Panc1 (cell line): ENCODE measurements at regions not wholly inside any gene's neighbourhood (a gene's known extent, or its start where the extent isn't known, plus 50 kb on each side); places are given as distances from the start of the nearest gene placed in this dataset.

Experiments
- ATAC-seq: fragments of 200-7000 bp; cut with Tn5 transposase; 2 replicates; pipeline ENCODE4 v1.9.1; 2020; ENCODE audit warnings: mild to moderate bottlenecking, moderate library complexity
- BruUV-seq: library from RNA; stranded (reverse); fragments of 400-500 nt; replicated peaks from 2 replicates; lab custom pipeline; 2021; lab: Mats Ljungman, UMichigan
- CTCF ChIA-PET: fragments of 300-600 bp; sonication (Branson Sonifier 250); formaldehyde crosslinking; loops from one replicate; lab custom pipeline; 2022; ENCODE audit warnings: antibody characterized with exemption; lab: Charles Lee
- POLR2A ChIA-PET: fragments of 300-600 bp; sonication (Branson Sonifier 250); formaldehyde crosslinking; loops from one replicate; lab custom pipeline; 2022; ENCODE audit warnings: antibody characterized with exemption; lab: Charles Lee
- DNase-seq: peaks from one replicate; pipeline ENCODE4 v3.0.0-alpha.2; 2010; ENCODE audit warnings: low read depth, low spot score
- H3K27ac ChIP-seq: 2 replicates; pipeline ENCODE4 v1.5.1; 2011; ENCODE audit warnings: mild to moderate bottlenecking, low read length, inconsistent platforms
- H3K27me3 ChIP-seq: fragments of 200-500 bp; sonication (Bioruptor generic); 2 replicates; pipeline ENCODE4 v1.6.0; 2014; ENCODE audit warnings: low read length, inconsistent platforms; ENCODE audit not compliant: control insufficient read depth, insufficient read depth
- H3K36me3 ChIP-seq: fragments of 200-500 bp; sonication (Bioruptor generic); 2 replicates; pipeline ENCODE4 v1.5.1; 2014; ENCODE audit warnings: inconsistent platforms, mild to moderate bottlenecking, low read length, moderate library complexity; ENCODE audit not compliant: control insufficient read depth, insufficient read depth
- H3K4me1 ChIP-seq: 2 replicates; pipeline ENCODE4 v1.5.1; 2011; ENCODE audit warnings: inconsistent platforms, mild to moderate bottlenecking, low read length, moderate library complexity; ENCODE audit not compliant: control insufficient read depth, insufficient read depth
- H3K4me3 ChIP-seq, 2 experiments: 2 replicates each; pipeline ENCODE4 v1.5.1; 2011 to 2012; ENCODE audit warnings: low read depth in 2 of 2, low read length in 2 of 2, mild to moderate bottlenecking in 2 of 2, inconsistent platforms in 1 of 2, moderate library complexity in 1 of 2
- H3K9me3 ChIP-seq: fragments of 200-500 bp; sonication (Bioruptor generic); 2 replicates; pipeline ENCODE4 v1.5.1; 2014; ENCODE audit warnings: low read depth, mild to moderate bottlenecking, inconsistent platforms, low read length, moderate library complexity; ENCODE audit not compliant: control insufficient read depth, insufficient read depth
- POLR2AphosphoS5 ChIP-seq: IDR thresholded peaks from 2 replicates; pipeline ENCODE4 v1.6.1; 2012; ENCODE audit warnings: mild to moderate bottlenecking, low read depth, low read length, moderate library complexity
- REST ChIP-seq, 2 experiments: IDR thresholded peaks; 2 replicates each; pipeline ENCODE4 v1.6.1; 2011 to 2012; ENCODE audit warnings: low read depth in 2 of 2, control low read depth in 1 of 2, low read length in 1 of 2, mild to moderate bottlenecking in 1 of 2, moderate library complexity in 1 of 2; ENCODE audit not compliant: insufficient read depth in 1 of 2
- SIN3A ChIP-seq: IDR thresholded peaks from 2 replicates; pipeline ENCODE4 v1.6.1; 2012; ENCODE audit warnings: low read depth, mild to moderate bottlenecking, low read length, moderate library complexity, borderline replicate concordance; ENCODE audit not compliant: insufficient read depth
- TCF7L2 ChIP-seq: IDR thresholded peaks from 2 replicates; pipeline ENCODE4 v1.6.1; 2011; ENCODE audit warnings: mild to moderate bottlenecking, low read depth, low read length, inconsistent platforms
- in situ Hi-C: cut with HindIII; loops from 2 replicates; pipeline ENCODE4 v1.10.0; 2016; ENCODE audit warnings: low sequenced_read_pairs, low pct_unique_long_range_greater_than_20kb
- intact Hi-C: fragments of 100-400 bp; cut with micrococcal nuclease; formaldehyde crosslinking; loops from one replicate; pipeline ENCODE4 v1.10.0; 2022; ENCODE audit not compliant: unreplicated experiment
- TF ChIP-seq, protein P1 (sequence below): fragments of 450-650 bp; IDR thresholded peaks from 2 replicates; pipeline ENCODE4 v1.5.1; 2017; ENCODE audit warnings: mild to moderate bottlenecking

DNA sequence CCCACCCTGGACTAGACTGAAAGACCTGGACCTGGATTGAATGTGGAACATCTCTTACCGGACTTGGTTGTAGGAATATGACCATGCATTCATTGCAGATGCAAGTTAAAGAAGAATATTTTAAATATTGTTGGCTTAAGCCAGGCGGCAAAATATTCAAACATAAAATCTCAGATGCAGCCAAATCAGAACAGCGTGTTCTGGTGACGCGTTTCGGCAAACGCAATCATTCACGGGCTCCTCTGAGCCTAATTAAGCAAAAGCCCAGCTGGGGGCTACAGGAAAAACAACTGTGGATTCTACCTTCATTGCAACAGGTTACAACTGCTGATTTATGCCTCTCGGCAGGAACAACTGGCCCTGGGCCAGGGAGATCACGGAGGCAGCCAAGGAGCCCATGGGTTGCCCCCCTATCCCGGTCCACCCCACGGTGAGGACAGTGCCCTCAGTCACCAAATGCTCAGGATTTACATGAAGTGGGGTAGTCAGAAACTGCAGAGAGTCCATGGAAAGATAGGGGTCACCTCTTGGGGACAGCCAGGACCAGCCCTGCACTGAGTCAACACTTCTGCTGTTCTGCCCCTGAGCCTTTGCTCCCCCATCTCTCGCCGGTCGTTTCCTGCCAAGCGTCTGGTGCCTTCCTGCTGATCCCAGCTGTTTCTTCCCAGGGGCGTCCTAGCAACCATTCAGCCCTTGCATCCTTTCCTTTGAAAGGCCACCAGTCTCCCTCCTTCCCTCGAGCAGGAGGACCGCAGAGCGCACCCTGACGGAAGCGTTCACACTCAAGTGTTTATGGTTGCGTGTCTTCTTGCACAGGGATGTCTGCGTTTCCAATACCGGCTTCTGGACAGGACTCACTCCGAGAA is 64.4 kb upstream of the SFMBT2 start:
- ChIA-PET POLR2A (interaction anchor here (0.8 kb wide), 1 partner anchor 15 kb away, joined by 15 read pairs; no protein-coding TSS in a partner anchor), CTCF (no interaction called here)
- BruUV-seq = no TSS peak
- intact Hi-C loops = no loop called here
- no peaks in the 10 kb centered on the region for H3K36me3 ChIP-seq
- no peaks in the 10 kb centered on the region for H3K9me3 ChIP-seq
- no peak overlapping the region for H3K4me3 ChIP-seq
- in situ Hi-C loops = no loop called here
- TF ChIP-seq POLR2AphosphoS5 = no peak
- TF ChIP-seq, protein P1, sequence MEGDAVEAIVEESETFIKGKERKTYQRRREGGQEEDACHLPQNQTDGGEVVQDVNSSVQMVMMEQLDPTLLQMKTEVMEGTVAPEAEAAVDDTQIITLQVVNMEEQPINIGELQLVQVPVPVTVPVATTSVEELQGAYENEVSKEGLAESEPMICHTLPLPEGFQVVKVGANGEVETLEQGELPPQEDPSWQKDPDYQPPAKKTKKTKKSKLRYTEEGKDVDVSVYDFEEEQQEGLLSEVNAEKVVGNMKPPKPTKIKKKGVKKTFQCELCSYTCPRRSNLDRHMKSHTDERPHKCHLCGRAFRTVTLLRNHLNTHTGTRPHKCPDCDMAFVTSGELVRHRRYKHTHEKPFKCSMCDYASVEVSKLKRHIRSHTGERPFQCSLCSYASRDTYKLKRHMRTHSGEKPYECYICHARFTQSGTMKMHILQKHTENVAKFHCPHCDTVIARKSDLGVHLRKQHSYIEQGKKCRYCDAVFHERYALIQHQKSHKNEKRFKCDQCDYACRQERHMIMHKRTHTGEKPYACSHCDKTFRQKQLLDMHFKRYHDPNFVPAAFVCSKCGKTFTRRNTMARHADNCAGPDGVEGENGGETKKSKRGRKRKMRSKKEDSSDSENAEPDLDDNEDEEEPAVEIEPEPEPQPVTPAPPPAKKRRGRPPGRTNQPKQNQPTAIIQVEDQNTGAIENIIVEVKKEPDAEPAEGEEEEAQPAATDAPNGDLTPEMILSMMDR = no peak
- TF ChIP-seq SIN3A = no peak
- TF ChIP-seq REST (IDR thresholded peaks at IDR 0.05; ENCODE audit: insufficient read depth in 1 of 2, low read depth in 2 of 2, low read length in 1 of 2) = no peak
- no peak for TF ChIP-seq TCF7L2
- ATAC-seq = no peak
- DNase-seq = no peak
- H3K27ac ChIP-seq = no peak overlapping the region
- 0 out of 2 replicates have a peak, but pooled peaks cover 3% of the 10 kb centered on the region for H3K27me3 ChIP-seq
- H3K4me1 ChIP-seq = no peaks in the 10 kb centered on the region

- BruUV-seq = no TSS peak
- TF ChIP-seq, protein P1 = no peak
- TF ChIP-seq TCF7L2 = no peak
- no peak for TF ChIP-seq REST (IDR thresholded peaks at IDR 0.05; ENCODE audit: insufficient read depth in 1 of 2, low read depth in 2 of 2, low read length in 1 of 2)
- TF ChIP-seq SIN3A = no peak
- no peak overlapping the region for H3K4me3 ChIP-seq
- H3K9me3 ChIP-seq = no peaks in the 10 kb centered on the region
- 0 out of 2 replicates have a peak, but pooled peaks cover 3% of the 10 kb centered on the region for H3K27me3 ChIP-seq
- no peaks in the 10 kb centered on the region for H3K4me1 ChIP-seq
- intact Hi-C loops = no loop called here
- DNase-seq (no peak), ATAC-seq (no peak)
- no peaks in the 10 kb centered on the region for H3K36me3 ChIP-seq
- ChIA-PET CTCF (no interaction called here), POLR2A (interaction anchor here (0.8 kb wide), 1 partner anchor 16 kb away, joined by 15 read pairs; no protein-coding TSS in a partner anchor)
- H3K27ac ChIP-seq = no peak overlapping the region
- in situ Hi-C loops = no loop called here
Observed at GRCh38 chr10:7474388-7474787, 63.6 kb upstream of the SFMBT2 start.
